PFSK-1 (cell line): ENCODE measurements at regions not wholly inside any gene's neighbourhood (a gene's known extent, or its start where the extent isn't known, plus 50 kb on each side); places are given as distances from the start of the nearest gene placed in this dataset.

ENCODE experiments used
- FOXP2 ChIP-seq: optimal IDR thresholded peaks from 2 replicates; pipeline ENCODE3; 2011; ENCODE audit warnings: borderline replicate concordance, control low read depth, inconsistent platforms; ENCODE audit not compliant: insufficient read depth; ENCODE audit errors: extremely low read length, extremely low read depth
- POLR2AphosphoS5 ChIP-seq: IDR thresholded peaks from 2 replicates; pipeline ENCODE4 v1.6.1; 2012; ENCODE audit warnings: low read depth, mild to moderate bottlenecking, control low read depth, low read length, moderate library complexity
- SIN3A ChIP-seq: IDR thresholded peaks from 2 replicates; pipeline ENCODE4 v1.6.1; 2012; ENCODE audit warnings: mild to moderate bottlenecking, low read length, moderate library complexity, borderline replicate concordance; ENCODE audit not compliant: insufficient read depth
- TAF1 ChIP-seq: IDR thresholded peaks from 2 replicates; pipeline ENCODE4 v1.6.1; 2012; ENCODE audit warnings: low read length, control low read depth, borderline replicate concordance; ENCODE audit not compliant: insufficient read depth
- TF ChIP-seq, protein P1 (sequence below), 2 experiments: IDR thresholded peaks; 2 replicates each; pipeline versions ENCODE4 v1.6.1 to v1.8.0; 2011 to 2012; ENCODE audit warnings: low read depth in 2 of 2, low read length in 2 of 2, control low read depth in 1 of 2, inconsistent platforms in 1 of 2, mild to moderate bottlenecking in 1 of 2, moderate library complexity in 1 of 2; ENCODE audit not compliant: insufficient read depth in 1 of 2

DNA sequence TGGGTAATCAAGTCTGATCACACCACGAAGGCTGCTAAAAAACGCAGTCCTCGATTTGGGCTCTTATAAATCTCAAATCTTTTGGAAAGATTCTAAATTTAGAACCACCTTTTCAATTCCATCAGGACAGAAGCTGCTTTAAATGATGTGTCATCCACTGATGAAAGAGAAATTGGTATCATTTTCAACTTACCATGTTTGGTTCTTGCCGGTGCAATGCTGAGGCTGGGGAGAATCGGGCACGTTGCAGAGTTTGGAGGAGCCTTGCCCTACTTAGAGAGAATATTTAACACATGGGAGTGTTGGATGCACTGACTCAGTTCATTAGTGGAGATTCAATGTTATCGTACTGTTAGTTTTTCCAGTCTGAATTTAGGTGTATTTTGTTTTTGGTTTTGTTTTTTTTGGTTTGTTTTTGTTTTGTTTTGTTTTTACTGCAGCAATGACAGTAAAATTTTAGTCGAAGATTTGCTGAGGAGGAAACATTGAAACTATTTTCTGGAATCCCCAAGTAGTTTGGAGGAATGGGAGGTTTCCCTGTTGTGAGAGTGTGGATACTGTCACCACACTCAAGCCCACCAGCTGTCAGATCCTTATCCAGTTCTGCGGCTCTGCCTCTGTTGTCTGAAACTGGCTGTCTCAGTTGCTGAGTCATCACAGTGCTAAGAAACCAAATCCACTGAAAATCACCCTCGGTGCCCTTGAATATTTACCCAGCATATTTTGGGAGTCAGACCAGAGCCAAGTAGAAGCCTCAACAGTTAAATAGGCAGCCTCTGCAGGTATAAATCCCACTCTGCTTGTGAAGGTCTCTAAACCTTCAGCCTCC lies 497.0 kb downstream of the BTBD3 start:
- TF ChIP-seq TAF1 (no peak), FOXP2 (no peak), POLR2AphosphoS5 (no peak), SIN3A (no peak)
- TF ChIP-seq, protein P1, sequence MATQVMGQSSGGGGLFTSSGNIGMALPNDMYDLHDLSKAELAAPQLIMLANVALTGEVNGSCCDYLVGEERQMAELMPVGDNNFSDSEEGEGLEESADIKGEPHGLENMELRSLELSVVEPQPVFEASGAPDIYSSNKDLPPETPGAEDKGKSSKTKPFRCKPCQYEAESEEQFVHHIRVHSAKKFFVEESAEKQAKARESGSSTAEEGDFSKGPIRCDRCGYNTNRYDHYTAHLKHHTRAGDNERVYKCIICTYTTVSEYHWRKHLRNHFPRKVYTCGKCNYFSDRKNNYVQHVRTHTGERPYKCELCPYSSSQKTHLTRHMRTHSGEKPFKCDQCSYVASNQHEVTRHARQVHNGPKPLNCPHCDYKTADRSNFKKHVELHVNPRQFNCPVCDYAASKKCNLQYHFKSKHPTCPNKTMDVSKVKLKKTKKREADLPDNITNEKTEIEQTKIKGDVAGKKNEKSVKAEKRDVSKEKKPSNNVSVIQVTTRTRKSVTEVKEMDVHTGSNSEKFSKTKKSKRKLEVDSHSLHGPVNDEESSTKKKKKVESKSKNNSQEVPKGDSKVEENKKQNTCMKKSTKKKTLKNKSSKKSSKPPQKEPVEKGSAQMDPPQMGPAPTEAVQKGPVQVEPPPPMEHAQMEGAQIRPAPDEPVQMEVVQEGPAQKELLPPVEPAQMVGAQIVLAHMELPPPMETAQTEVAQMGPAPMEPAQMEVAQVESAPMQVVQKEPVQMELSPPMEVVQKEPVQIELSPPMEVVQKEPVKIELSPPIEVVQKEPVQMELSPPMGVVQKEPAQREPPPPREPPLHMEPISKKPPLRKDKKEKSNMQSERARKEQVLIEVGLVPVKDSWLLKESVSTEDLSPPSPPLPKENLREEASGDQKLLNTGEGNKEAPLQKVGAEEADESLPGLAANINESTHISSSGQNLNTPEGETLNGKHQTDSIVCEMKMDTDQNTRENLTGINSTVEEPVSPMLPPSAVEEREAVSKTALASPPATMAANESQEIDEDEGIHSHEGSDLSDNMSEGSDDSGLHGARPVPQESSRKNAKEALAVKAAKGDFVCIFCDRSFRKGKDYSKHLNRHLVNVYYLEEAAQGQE (IDR thresholded peaks at IDR 0.05; ENCODE audit: insufficient read depth in 1 of 2, low read depth in 2 of 2, low read length in 2 of 2) = no peak

DNA sequence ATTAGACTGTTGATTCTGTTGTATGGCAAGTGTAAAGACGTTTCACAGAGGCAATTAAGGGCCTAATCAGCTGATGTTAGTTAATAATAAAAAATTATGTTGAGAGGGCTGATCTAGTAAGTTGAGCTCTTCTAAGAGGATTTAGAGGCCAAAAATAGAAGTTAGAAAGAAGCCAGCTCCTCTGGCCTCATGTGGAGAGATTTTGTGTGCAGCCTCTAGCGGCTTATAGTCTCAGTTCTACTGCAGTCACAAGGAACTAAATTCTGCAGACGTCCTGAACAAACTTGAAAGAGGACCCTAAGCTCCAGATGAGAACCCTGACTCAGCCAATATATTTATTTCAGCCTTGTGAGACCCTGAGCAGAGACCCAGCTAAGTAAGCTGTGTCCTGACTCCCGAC lies 498.6 kb downstream of the BTBD3 start:
- TF ChIP-seq, protein P1 (IDR thresholded peaks at IDR 0.05; ENCODE audit: insufficient read depth in 1 of 2, low read depth in 2 of 2, low read length in 2 of 2) = no peak
- no peak for TF ChIP-seq POLR2AphosphoS5
- no peak for TF ChIP-seq TAF1
- no peak for TF ChIP-seq SIN3A
- no peak for TF ChIP-seq FOXP2

DNA sequence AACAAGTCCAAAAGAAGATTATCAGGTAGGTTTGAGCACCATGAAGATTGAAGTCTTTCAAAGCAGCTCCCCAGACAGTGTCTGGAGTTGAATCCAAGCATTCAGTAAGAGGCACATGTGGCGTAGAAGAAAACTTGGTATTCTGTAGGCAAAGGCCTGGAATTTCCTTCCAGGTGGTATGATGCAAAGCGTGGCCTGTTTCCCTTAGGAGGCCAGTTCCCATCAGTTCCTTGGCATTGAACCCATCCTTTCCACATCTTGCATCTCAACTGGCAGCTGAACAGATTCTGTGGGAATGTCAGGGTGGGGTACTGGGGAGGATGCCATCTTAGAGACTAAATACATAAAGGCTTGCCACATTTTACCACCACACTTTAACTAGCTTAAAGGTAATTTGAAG lies 516.0 kb downstream of the BTBD3 start:
- TF ChIP-seq SIN3A (no peak), TAF1 (no peak), POLR2AphosphoS5 (no peak), FOXP2 (no peak)
- TF ChIP-seq, protein P1 (IDR thresholded peaks at IDR 0.05; ENCODE audit: insufficient read depth in 1 of 2, low read depth in 2 of 2, low read length in 2 of 2) = no peak

DNA sequence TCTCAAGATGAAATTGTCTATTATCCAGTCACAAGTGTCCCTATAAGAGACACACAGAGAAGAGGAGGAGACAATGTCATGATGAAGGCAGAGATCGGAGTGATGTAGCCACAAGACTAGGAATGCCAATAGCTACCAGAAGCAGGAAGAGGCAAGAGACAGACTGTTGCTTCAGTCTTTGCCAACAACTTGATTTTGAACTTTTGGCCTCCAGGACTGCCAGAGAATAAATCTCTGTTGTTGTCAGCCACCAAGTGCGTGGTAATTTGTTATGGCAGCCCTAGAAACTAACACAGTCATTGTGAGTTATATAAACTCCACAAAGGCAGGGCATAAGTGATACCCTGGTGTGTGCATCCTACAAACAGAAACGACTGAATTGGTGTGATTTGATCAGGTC lies 517.0 kb downstream of the BTBD3 start:
- TF ChIP-seq, protein P1 (IDR thresholded peaks at IDR 0.05; ENCODE audit: insufficient read depth in 1 of 2, low read depth in 2 of 2, low read length in 2 of 2) = no peak
- TF ChIP-seq TAF1 (no peak), SIN3A (no peak), POLR2AphosphoS5 (no peak), FOXP2 (no peak)

DNA sequence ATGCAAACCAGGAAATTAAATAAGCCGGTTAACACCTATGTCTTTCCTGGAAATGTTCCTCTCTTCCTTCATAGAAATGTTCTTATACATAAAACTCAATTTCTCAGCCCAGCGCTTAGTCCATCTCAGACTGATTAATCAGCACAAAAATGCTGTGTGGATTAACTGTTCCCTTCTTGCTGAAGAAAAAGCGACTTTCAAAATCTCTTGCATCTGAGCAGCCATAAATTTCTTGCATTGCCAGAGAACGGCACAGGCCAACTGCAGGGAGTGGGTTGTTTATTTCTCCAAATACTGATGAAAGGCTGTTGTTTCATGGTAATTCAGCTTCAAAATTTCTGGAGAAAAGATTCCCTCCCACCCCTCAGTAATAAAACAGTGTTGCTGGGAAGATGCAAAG lies 517.6 kb downstream of the BTBD3 start:
- TF ChIP-seq POLR2AphosphoS5 (no peak), SIN3A (no peak), TAF1 (no peak), FOXP2 (no peak)
- TF ChIP-seq, protein P1 (IDR thresholded peaks at IDR 0.05; ENCODE audit: insufficient read depth in 1 of 2, low read depth in 2 of 2, low read length in 2 of 2) = no peak
